ENCODE measurements at regions not wholly inside any gene's neighbourhood (a gene's known extent, or its start where the extent isn't known, plus 50 kb on each side); places are given as distances from the start of the nearest gene placed in this dataset.

- FAIRE-seq = no peak
- DNase-seq (ENCODE audit: low read depth in 1 of 2, low spot score in 1 of 2) = no peak
- no peak for ATAC-seq
- TF ChIP-seq CHD2 (IDR thresholded peaks at IDR 0.05; ENCODE audit: low read length, partially characterized antibody) = no peak
- no peak for TF ChIP-seq JUNB (IDR thresholded peaks at IDR 0.05)
- TF ChIP-seq GATA3 (IDR thresholded peaks at IDR 0.05; ENCODE audit: borderline replicate concordance) = no peak
- TF ChIP-seq HOXB5 (CRISPR knock-in tag; IDR thresholded peaks at IDR 0.05) = no peak
- POLR2A ChIA-PET = no interaction called here
- 53% methylated on average over 1 of the region's 1 CpG for WGBS (ENCODE audit: missing lambda C conversion rate)
- CTCF ChIA-PET = no interaction called here
- Histone ChIP-seq H3K4me2 (no peak overlapping the region), H3K4me3 (no peak overlapping the region), H3K4me1 (no peaks in the 10 kb centered on the region), H3K27ac (no peak overlapping the region), H3K9me3 (no peaks in the 10 kb centered on the region)
Observed at GRCh38 chr11:92572559-92572958, 347.9 kb downstream of the FAT3 start.

DNA sequence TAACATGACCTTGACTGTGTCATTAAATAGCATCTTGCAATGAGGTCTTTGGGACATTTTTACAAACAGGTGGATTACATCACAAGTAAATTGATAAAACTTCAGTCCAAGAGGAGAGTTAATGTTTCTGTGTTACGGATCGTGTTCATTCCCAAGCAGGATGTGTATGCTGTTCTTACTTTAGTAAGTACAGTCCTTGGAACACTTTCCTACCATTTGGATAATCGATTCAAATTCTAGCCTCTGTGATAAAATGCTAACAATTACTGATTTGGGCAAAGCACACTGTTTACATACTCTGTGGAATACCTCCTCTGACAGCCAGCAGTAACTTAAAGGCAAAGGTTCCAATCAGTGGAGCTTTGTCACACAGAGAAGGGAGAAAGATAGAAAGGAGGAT, 351.7 kb downstream of the FAT3 start:
- no peak for FAIRE-seq
- H3K4me2 ChIP-seq = no peak overlapping the region
- ChIA-PET POLR2A (no interaction called here), CTCF (no interaction called here)
- TF ChIP-seq KDM1A (IDR thresholded peaks at IDR 0.05; ENCODE audit: low read depth) (no peak), RFX5 (IDR thresholded peaks at IDR 0.05) (no peak), BCL3 (IDR thresholded peaks at IDR 0.05) (no peak), MYC (IDR thresholded peaks at IDR 0.05; ENCODE audit: borderline replicate concordance, low read length) (no peak), SREBF2 (IDR thresholded peaks at IDR 0.05) (no peak), ZNF302 (CRISPR knock-in tag; IDR thresholded peaks at IDR 0.05) (no peak), BHLHE40 (IDR thresholded peaks at IDR 0.05; ENCODE audit: low read depth, low read length) (no peak), MAX (IDR thresholded peaks at IDR 0.05) (no peak), EHF (CRISPR knock-in tag; IDR thresholded peaks at IDR 0.05) (no peak), RCOR1 (IDR thresholded peaks at IDR 0.05; ENCODE audit: low read depth, low read length) (no peak), HDAC2 (IDR thresholded peaks at IDR 0.05) (no peak)
- TF ChIP-seq, protein P1, sequence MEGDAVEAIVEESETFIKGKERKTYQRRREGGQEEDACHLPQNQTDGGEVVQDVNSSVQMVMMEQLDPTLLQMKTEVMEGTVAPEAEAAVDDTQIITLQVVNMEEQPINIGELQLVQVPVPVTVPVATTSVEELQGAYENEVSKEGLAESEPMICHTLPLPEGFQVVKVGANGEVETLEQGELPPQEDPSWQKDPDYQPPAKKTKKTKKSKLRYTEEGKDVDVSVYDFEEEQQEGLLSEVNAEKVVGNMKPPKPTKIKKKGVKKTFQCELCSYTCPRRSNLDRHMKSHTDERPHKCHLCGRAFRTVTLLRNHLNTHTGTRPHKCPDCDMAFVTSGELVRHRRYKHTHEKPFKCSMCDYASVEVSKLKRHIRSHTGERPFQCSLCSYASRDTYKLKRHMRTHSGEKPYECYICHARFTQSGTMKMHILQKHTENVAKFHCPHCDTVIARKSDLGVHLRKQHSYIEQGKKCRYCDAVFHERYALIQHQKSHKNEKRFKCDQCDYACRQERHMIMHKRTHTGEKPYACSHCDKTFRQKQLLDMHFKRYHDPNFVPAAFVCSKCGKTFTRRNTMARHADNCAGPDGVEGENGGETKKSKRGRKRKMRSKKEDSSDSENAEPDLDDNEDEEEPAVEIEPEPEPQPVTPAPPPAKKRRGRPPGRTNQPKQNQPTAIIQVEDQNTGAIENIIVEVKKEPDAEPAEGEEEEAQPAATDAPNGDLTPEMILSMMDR (IDR thresholded peaks at IDR 0.05) = no peak
- no peak for ATAC-seq
- no peaks in the 10 kb centered on the region for H3K9me3 ChIP-seq
- no peaks in the 10 kb centered on the region for H3K4me1 ChIP-seq
- no peak overlapping the region for H3K4me3 ChIP-seq
- DNase-seq (ENCODE audit: low read depth in 1 of 2, low spot score in 1 of 2) = no peak
- 53% methylated on average over 3 of the region's 3 CpGs for WGBS (ENCODE audit: missing lambda C conversion rate)
- no peak overlapping the region for H3K27ac ChIP-seq

GRCh38 chr11:92580908-92581307, 356.3 kb downstream of the FAT3 start:
- Histone ChIP-seq H3K4me3 (no peak overlapping the region), H3K4me2 (no peak overlapping the region), H3K4me1 (no peaks in the 10 kb centered on the region), H3K9me3 (no peaks in the 10 kb centered on the region), H3K27ac (no peak overlapping the region)
- 0% methylated on average over 1 of the region's 1 CpG for WGBS (ENCODE audit: missing lambda C conversion rate)
- DNase-seq (ENCODE audit: low read depth in 1 of 2, low spot score in 1 of 2) (no peak), FAIRE-seq (no peak), ATAC-seq (no peak)
- CTCF ChIA-PET = no interaction called here
- POLR2A ChIA-PET = no interaction called here
- no peak for TF ChIP-seq TFCP2L1 (CRISPR knock-in tag; IDR thresholded peaks at IDR 0.05)
- no peak for TF ChIP-seq CBX8 (IDR thresholded peaks at IDR 0.05)
- TF ChIP-seq TP53 (CRISPR knock-in tag; IDR thresholded peaks at IDR 0.05) = no peak
- TF ChIP-seq, protein P1 (IDR thresholded peaks at IDR 0.05) = no peak
- no peak for TF ChIP-seq NPAS2 (CRISPR knock-in tag; IDR thresholded peaks at IDR 0.05; ENCODE audit: borderline replicate concordance)
- TF ChIP-seq KDM5A (IDR thresholded peaks at IDR 0.05) = no peak
- TF ChIP-seq EHF (CRISPR knock-in tag; IDR thresholded peaks at IDR 0.05) = no peak
- no peak for TF ChIP-seq NFE2L2 (conservative IDR thresholded peaks at IDR 0.05; ENCODE audit: low read length)
- TF ChIP-seq BHLHE40 (IDR thresholded peaks at IDR 0.05; ENCODE audit: low read depth, low read length) = no peak
- TF ChIP-seq RARB (CRISPR knock-in tag; IDR thresholded peaks at IDR 0.05) = no peak
- TF ChIP-seq ZFP36 (IDR thresholded peaks at IDR 0.05; ENCODE audit: borderline replicate concordance, partially characterized antibody) = no peak
- TF ChIP-seq KDM1A (IDR thresholded peaks at IDR 0.05; ENCODE audit: low read depth) = no peak
- no peak for TF ChIP-seq ZC3H11A (IDR thresholded peaks at IDR 0.05)
- no peak for TF ChIP-seq POLR2AphosphoS2 (conservative IDR thresholded peaks at IDR 0.05; ENCODE audit: low read length)
- TF ChIP-seq SREBF2 (IDR thresholded peaks at IDR 0.05) = no peak
- no peak for TF ChIP-seq FOSB (CRISPR knock-in tag; IDR thresholded peaks at IDR 0.05)
- TF ChIP-seq HOXA7 (CRISPR knock-in tag; IDR thresholded peaks at IDR 0.05) = no peak
- no peak for TF ChIP-seq RCOR1 (IDR thresholded peaks at IDR 0.05; ENCODE audit: low read depth, low read length)
- no peak for TF ChIP-seq BCL3 (IDR thresholded peaks at IDR 0.05)
